ENCODE measurements at regions not wholly inside any gene's neighbourhood (a gene's known extent, or its start where the extent isn't known, plus 50 kb on each side); places are given as distances from the start of the nearest gene placed in this dataset.

- DNase-seq (ENCODE audit: extremely low read depth, low read depth): no peak
- TF ChIP-seq, protein P1, sequence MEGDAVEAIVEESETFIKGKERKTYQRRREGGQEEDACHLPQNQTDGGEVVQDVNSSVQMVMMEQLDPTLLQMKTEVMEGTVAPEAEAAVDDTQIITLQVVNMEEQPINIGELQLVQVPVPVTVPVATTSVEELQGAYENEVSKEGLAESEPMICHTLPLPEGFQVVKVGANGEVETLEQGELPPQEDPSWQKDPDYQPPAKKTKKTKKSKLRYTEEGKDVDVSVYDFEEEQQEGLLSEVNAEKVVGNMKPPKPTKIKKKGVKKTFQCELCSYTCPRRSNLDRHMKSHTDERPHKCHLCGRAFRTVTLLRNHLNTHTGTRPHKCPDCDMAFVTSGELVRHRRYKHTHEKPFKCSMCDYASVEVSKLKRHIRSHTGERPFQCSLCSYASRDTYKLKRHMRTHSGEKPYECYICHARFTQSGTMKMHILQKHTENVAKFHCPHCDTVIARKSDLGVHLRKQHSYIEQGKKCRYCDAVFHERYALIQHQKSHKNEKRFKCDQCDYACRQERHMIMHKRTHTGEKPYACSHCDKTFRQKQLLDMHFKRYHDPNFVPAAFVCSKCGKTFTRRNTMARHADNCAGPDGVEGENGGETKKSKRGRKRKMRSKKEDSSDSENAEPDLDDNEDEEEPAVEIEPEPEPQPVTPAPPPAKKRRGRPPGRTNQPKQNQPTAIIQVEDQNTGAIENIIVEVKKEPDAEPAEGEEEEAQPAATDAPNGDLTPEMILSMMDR (IDR thresholded peaks at IDR 0.05; ENCODE audit: low read depth, low read length, missing control alignments): no peak
Observed at GRCh38 chr5:23330726-23331125, 176.7 kb upstream of the PRDM9 start.

DNA sequence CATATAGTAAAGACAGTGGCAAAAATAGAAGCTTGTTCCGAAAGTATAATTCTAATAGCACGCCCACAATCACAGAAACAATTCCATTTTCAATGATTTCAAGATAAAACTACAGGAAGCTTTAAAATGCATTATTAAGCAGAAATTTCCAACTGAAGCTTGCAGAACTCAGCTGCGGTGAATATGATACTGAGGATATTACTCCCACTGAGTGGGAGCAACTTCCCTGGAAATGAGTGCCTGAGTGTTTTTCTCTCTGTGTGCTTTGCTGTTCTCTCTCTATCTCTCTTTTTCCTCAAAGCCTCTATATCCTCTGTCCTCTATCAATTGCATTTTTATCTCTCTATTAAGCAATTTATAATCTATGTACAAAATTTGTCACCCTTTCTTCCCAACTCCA lies 187.5 kb upstream of the PRDM9 start:
- no peak overlapping the region for H3K4me3 ChIP-seq (replicated peaks; ENCODE audit: low read depth, low read length)
- TF ChIP-seq, protein P1 (IDR thresholded peaks at IDR 0.05; ENCODE audit: low read depth, low read length, missing control alignments): no peak
- DNase-seq (ENCODE audit: extremely low read depth, low read depth): no peak

More at GRCh38 chr5:23330726-23331125, 176.7 kb upstream of the PRDM9 start:
- H3K4me3 ChIP-seq (replicated peaks; ENCODE audit: low read depth, low read length): no peak overlapping the region

DNA sequence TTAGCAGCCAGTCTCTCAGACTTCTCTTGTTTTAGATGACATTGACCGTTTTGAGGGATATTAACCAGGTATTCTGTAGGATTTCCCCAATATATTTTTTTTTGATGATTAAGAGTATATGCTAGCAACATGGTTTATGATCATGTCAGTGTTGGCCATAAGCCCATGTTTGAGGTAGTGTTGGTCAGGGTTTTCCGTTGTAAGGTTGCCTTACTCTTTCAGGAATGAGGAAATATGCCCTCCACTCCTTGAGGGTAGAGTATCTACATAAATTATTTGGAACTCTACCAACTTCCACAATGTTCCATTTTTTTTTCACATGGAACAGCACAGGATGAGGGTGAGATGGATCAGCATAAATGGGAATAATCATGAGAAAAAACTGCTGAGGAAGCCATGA lies 188.4 kb upstream of the PRDM9 start:
- no peak overlapping the region for H3K4me3 ChIP-seq (replicated peaks; ENCODE audit: low read depth, low read length)
- DNase-seq (ENCODE audit: extremely low read depth, low read depth): no peak
- TF ChIP-seq, protein P1 (IDR thresholded peaks at IDR 0.05; ENCODE audit: low read depth, low read length, missing control alignments): no peak

- TF ChIP-seq, protein P1 (IDR thresholded peaks at IDR 0.05; ENCODE audit: low read depth, low read length, missing control alignments): no peak
- DNase-seq (ENCODE audit: extremely low read depth, low read depth): no peak
- H3K4me3 ChIP-seq (replicated peaks; ENCODE audit: low read depth, low read length): no peak overlapping the region
Observed at GRCh38 chr5:23318166-23318565, 189.2 kb upstream of the PRDM9 start.

DNA sequence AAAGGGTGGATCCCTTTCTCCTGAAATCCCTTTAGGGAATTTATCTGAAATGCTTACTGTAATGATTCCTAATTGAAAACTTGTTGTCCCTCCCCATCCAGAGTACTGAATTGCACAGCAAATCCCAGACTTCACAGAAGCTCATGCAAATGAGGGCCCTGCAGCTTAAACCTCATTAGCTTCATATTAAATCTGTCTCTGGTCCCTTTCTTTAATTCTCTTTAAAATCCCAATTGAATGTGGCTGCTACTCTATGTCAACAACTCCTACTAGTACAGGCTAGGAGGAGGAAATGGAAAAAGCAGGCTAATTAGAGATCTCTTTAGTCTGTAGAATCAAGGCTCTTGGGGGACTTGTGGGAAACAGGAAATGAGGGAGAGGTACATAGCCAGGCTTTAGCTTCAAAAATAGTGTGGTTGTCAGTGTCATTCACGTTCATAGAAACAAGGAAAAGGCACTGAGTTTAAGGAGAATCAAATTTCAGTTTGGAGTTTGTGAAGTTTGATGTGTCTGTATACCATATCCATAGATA lies 191.3 kb upstream of the PRDM9 start:
- H3K4me3 ChIP-seq (replicated peaks; ENCODE audit: low read depth, low read length): no peak overlapping the region
- DNase-seq (ENCODE audit: extremely low read depth, low read depth): no peak
- TF ChIP-seq, protein P1 (IDR thresholded peaks at IDR 0.05; ENCODE audit: low read depth, low read length, missing control alignments): no peak

DNA sequence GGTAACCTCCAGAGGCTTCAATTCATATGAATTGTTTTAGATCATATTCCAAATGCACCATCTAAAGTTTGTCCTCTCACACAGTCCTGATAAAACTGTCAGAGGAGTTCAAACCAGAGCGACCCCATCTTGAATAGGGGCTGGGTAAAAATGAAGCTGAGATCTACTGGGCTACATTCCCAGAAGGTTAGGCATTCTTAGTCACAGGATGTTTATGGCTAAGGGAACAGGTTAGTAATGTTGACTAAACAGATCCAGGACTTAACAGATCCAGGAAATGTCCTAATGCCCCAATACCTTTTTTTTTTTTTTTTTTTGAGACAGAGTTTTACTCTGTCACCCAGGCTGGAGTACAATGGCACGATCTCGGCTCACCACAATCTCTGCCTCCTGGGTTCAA lies 192.6 kb upstream of the PRDM9 start:
- TF ChIP-seq, protein P1 (IDR thresholded peaks at IDR 0.05; ENCODE audit: low read depth, low read length, missing control alignments): no peak
- DNase-seq (ENCODE audit: extremely low read depth, low read depth): no peak

GRCh38 chr5:23305055-23305454 lies 202.4 kb upstream of the PRDM9 start:
- no peak for DNase-seq (ENCODE audit: extremely low read depth, low read depth)

More for the DNA sequence above, 192.6 kb upstream of the PRDM9 start:
- H3K4me3 ChIP-seq (replicated peaks; ENCODE audit: low read depth, low read length): no peak overlapping the region

More at GRCh38 chr5:23305055-23305454, 202.4 kb upstream of the PRDM9 start:
- H3K4me3 ChIP-seq (replicated peaks; ENCODE audit: low read depth, low read length): no peak overlapping the region
- TF ChIP-seq, protein P1 (IDR thresholded peaks at IDR 0.05; ENCODE audit: low read depth, low read length, missing control alignments): no peak

All from HFF-Myc (cell line).